ENCODE measurements at regions not wholly inside any gene's neighbourhood (a gene's known extent, or its start where the extent isn't known, plus 50 kb on each side); places are given as distances from the start of the nearest gene placed in this dataset.
A peak's percentile ranks its signal among the peaks of the same experiment; 100 is the strongest.

DNA sequence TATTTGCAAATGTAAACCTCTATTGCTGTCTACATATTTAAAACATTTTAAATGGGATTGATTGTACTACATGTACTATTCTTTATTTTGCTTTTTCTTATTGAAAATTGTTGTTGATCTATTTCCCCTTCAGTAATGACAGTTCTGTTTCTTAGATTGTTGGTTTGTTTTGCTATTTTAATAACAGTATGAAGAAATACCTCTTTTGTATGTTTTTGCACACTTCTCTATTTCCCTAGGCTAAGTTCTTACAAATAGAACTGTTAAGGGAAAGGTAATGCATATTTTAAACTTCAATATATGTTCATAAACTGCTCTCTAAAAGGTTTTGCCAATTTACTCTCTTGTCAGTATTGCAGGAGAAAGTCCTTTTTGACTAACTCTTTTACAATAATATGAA lies 195.0 kb upstream of the PRPS1L1 start:
- TF ChIP-seq, protein P1, sequence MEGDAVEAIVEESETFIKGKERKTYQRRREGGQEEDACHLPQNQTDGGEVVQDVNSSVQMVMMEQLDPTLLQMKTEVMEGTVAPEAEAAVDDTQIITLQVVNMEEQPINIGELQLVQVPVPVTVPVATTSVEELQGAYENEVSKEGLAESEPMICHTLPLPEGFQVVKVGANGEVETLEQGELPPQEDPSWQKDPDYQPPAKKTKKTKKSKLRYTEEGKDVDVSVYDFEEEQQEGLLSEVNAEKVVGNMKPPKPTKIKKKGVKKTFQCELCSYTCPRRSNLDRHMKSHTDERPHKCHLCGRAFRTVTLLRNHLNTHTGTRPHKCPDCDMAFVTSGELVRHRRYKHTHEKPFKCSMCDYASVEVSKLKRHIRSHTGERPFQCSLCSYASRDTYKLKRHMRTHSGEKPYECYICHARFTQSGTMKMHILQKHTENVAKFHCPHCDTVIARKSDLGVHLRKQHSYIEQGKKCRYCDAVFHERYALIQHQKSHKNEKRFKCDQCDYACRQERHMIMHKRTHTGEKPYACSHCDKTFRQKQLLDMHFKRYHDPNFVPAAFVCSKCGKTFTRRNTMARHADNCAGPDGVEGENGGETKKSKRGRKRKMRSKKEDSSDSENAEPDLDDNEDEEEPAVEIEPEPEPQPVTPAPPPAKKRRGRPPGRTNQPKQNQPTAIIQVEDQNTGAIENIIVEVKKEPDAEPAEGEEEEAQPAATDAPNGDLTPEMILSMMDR (IDR thresholded peaks at IDR 0.05) = no peak
- TF ChIP-seq EZH2 (IDR thresholded peaks at IDR 0.05) (no peak), EZH2phosphoT487 (IDR thresholded peaks at IDR 0.05) (no peak)
- H3K9me3 ChIP-seq (ENCODE audit: low read depth) = no peaks in the 10 kb centered on the region
- no peaks in the 10 kb centered on the region for H3K4me1 Mint-ChIP-seq
- H3K36me3 Mint-ChIP-seq = no peaks in the 10 kb centered on the region
- H3K4me3 ChIP-seq = no peak overlapping the region
- H3K4me2 ChIP-seq = no peak overlapping the region
- no peak overlapping the region for H3K27ac ChIP-seq
- H3K4me1 ChIP-seq = no peaks in the 10 kb centered on the region
- no peak overlapping the region for H3K4me3 Mint-ChIP-seq
- H3K27me3 Mint-ChIP-seq (ENCODE audit: insufficient read depth, low read depth) = no peaks in the 10 kb centered on the region
- H3K9ac ChIP-seq = no peak overlapping the region
- H3K27me3 ChIP-seq = no peaks in the 10 kb centered on the region
- no peak overlapping the region for H3K27ac Mint-ChIP-seq
- H3K36me3 ChIP-seq = no peaks in the 10 kb centered on the region
- no peaks in the 10 kb centered on the region for H3K9me3 Mint-ChIP-seq
- no peak overlapping the region for H2AFZ ChIP-seq (replicated peaks)
- no peaks in the 10 kb centered on the region for H3K79me2 ChIP-seq (ENCODE audit: low read depth)
- no peaks in the 10 kb centered on the region for H3F3A ChIP-seq (ENCODE audit: low read depth)
- H4K20me1 ChIP-seq (ENCODE audit: low read depth) = no peaks in the 10 kb centered on the region
- no peak for DNase-seq (ENCODE audit: low spot score)

DNA sequence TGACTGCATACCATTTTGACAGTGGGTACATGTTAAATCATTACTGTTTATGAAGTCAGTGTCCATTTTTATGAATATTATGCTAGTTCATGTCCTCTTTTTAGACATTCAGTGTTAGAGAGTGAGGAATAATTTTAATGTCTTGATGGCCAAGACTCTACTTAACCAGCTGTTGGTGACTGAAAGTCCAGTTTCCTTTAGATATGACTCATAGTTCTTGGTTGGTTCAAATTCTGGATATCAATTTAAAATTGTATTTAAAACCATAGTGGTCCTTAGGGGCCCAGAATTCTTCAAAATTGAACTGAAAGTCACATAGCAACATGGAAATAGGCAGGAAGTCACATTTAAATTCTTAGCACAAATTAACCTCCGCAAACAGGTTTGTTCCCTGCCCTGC lies 196.5 kb upstream of the PRPS1L1 start:
- Histone ChIP-seq H3K36me3 (no peaks in the 10 kb centered on the region), H3K9me3 (ENCODE audit: low read depth) (no peaks in the 10 kb centered on the region), H3K4me3 (no peak overlapping the region), H4K20me1 (ENCODE audit: low read depth) (no peaks in the 10 kb centered on the region), H3K4me1 (no peaks in the 10 kb centered on the region), H3K79me2 (ENCODE audit: low read depth) (no peaks in the 10 kb centered on the region), H3K9ac (no peak overlapping the region), H3F3A (ENCODE audit: low read depth) (no peaks in the 10 kb centered on the region), H3K4me2 (no peak overlapping the region), H2AFZ (replicated peaks) (no peak overlapping the region), H3K27me3 (no peaks in the 10 kb centered on the region), H3K27ac (no peak overlapping the region)
- Mint-ChIP-seq H3K36me3 (no peaks in the 10 kb centered on the region), H3K4me3 (no peak overlapping the region), H3K9me3 (no peaks in the 10 kb centered on the region), H3K27me3 (ENCODE audit: insufficient read depth, low read depth) (no peaks in the 10 kb centered on the region), H3K4me1 (no peaks in the 10 kb centered on the region), H3K27ac (no peak overlapping the region)
- TF ChIP-seq EZH2phosphoT487 (IDR thresholded peaks at IDR 0.05) = no peak
- TF ChIP-seq, protein P1 (IDR thresholded peaks at IDR 0.05) = no peak
- no peak for TF ChIP-seq EZH2 (IDR thresholded peaks at IDR 0.05)
- DNase-seq (ENCODE audit: low spot score) = no peak

DNA sequence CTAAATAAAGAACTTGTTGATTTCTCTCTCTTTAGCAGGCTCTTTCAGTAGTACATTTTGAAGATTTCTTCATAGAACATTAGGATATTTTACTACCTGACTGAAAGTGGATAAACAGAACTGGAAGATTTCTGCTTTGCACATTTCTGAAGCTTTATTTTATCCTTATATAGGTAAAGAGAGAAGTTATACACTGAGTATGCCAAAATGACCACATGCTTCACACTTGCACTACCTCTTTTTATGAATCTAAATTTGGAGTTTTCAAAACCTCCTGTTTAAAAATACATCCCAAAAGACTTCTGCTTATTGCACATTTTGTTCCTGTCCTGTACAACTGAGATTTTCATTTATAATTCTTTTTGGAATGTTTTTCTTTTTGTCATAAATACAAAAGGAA lies 197.4 kb upstream of the PRPS1L1 start:
- Histone ChIP-seq H4K20me1 (ENCODE audit: low read depth) (no peaks in the 10 kb centered on the region), H3F3A (ENCODE audit: low read depth) (no peaks in the 10 kb centered on the region), H3K36me3 (no peaks in the 10 kb centered on the region), H3K79me2 (ENCODE audit: low read depth) (no peaks in the 10 kb centered on the region), H3K27me3 (no peaks in the 10 kb centered on the region), H3K27ac (no peak overlapping the region), H3K9ac (no peak overlapping the region), H3K9me3 (ENCODE audit: low read depth) (no peaks in the 10 kb centered on the region), H2AFZ (replicated peaks) (peak overlapping the region; percentile 52), H3K4me2 (no peak overlapping the region), H3K4me3 (no peak overlapping the region), H3K4me1 (no peaks in the 10 kb centered on the region)
- no peak for TF ChIP-seq EZH2 (IDR thresholded peaks at IDR 0.05)
- TF ChIP-seq, protein P1 (IDR thresholded peaks at IDR 0.05) = no peak
- no peak for TF ChIP-seq EZH2phosphoT487 (IDR thresholded peaks at IDR 0.05)
- H3K4me1 Mint-ChIP-seq = no peaks in the 10 kb centered on the region
- no peaks in the 10 kb centered on the region for H3K27me3 Mint-ChIP-seq (ENCODE audit: insufficient read depth, low read depth)
- H3K27ac Mint-ChIP-seq = no peak overlapping the region
- no peaks in the 10 kb centered on the region for H3K9me3 Mint-ChIP-seq
- H3K36me3 Mint-ChIP-seq = no peaks in the 10 kb centered on the region
- no peak for DNase-seq (ENCODE audit: low spot score)
- no peak overlapping the region for H3K4me3 Mint-ChIP-seq

DNA sequence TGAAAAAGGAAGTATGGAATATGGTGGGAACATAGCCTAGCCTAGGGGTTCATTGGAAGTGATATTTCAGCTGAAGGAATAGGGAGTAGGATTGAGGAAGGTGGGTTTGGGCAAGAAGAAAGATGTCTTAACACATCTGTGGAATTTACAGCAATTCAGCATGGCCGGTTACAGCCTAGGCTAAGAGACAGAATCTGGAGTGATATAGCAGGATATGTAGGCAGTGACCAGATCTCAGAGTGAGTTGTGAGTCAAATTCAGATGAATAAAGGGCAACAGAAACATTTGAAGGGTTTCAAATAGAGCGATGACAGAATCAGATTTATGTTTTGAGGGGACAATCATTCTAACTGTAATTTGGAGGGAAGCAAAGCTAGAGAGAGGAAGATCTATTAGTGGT lies 199.0 kb upstream of the PRPS1L1 start:
- Histone ChIP-seq H3K4me3 (no peak overlapping the region), H3K79me2 (ENCODE audit: low read depth) (no peaks in the 10 kb centered on the region), H3K36me3 (no peaks in the 10 kb centered on the region), H4K20me1 (ENCODE audit: low read depth) (no peaks in the 10 kb centered on the region), H3K9me3 (ENCODE audit: low read depth) (no peaks in the 10 kb centered on the region), H3K4me1 (no peaks in the 10 kb centered on the region), H3K27ac (no peak overlapping the region), H3F3A (ENCODE audit: low read depth) (no peaks in the 10 kb centered on the region), H3K9ac (no peak overlapping the region), H3K27me3 (no peaks in the 10 kb centered on the region), H2AFZ (replicated peaks) (no peak overlapping the region), H3K4me2 (no peak overlapping the region)
- Mint-ChIP-seq H3K4me1 (no peaks in the 10 kb centered on the region), H3K36me3 (no peaks in the 10 kb centered on the region), H3K27me3 (ENCODE audit: insufficient read depth, low read depth) (no peaks in the 10 kb centered on the region), H3K9me3 (no peaks in the 10 kb centered on the region), H3K4me3 (no peak overlapping the region), H3K27ac (no peak overlapping the region)
- no peak for DNase-seq (ENCODE audit: low spot score)
- TF ChIP-seq EZH2 (IDR thresholded peaks at IDR 0.05) = no peak
- TF ChIP-seq, protein P1 (IDR thresholded peaks at IDR 0.05) = no peak
- no peak for TF ChIP-seq EZH2phosphoT487 (IDR thresholded peaks at IDR 0.05)

Data from neural progenitor cell (in vitro differentiated cells).